ENCODE measurements at regions not wholly inside any gene's neighbourhood (a gene's known extent, or its start where the extent isn't known, plus 50 kb on each side); places are given as distances from the start of the nearest gene placed in this dataset.

DNA sequence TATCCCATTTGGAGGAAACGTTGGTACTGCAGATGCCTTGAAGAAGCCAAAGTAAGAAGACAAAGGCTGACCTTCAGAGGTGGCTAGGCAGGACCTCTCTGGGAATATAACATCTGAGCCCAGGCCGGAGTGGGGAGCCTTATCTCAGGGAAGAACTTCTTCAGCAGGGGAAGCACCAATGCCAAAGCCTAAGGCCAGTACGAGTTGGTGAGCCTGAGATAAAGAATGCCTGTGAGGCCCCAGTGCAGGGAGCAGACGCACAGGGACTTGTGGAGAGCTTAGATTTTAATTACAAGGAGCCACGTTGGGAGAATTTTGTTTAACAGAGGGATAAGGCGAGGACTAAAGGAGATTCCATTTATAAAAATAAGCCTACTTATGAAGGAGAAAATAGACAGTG is 468.8 kb upstream of the RUNX1 start:
- TF ChIP-seq POLR2A (IDR thresholded peaks at IDR 0.05; ENCODE audit: low read length): no peak
- no peak for TF ChIP-seq GATA1 (IDR thresholded peaks at IDR 0.05; ENCODE audit: low read depth, low read length)

All from erythroblast (primary cell).